GM19468 (cell line): ENCODE measurements at regions not wholly inside any gene's neighbourhood (a gene's known extent, or its start where the extent isn't known, plus 50 kb on each side); places are given as distances from the start of the nearest gene placed in this dataset.
"Not testable (repeated sequence)": the region's sequence is repeated elsewhere in the genome, so short reads cannot be mapped to it uniquely, and the experiment has no call there.

ENCODE experiments used
- ATAC-seq: cut with Tn5 transposase; IDR thresholded peaks from one replicate; pipeline ENCODE4 v1.9.1; 2021; ENCODE audit warnings: mild to moderate bottlenecking, moderate library complexity, moderate number of reproducible peaks; ENCODE audit not compliant: unreplicated experiment; ENCODE audit errors: extremely low read depth

DNA sequence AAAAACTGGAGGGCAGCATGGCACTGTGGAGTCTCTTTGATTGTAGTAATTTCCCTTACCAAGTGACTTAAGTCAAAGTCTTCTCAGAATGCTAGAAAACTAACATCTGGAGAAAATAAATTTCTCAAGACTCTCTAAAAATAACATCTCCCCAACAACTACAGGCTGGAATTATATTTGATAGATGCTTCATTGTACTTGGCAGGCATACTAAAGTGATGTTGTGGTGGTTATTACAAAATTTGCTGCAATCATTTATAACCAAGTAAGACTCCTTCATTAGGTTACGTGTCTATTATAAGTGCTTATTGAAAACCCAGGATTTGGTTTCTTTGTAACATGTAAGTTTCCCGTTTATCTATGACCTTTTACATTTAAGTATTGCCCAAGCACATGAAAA lies 132.9 kb upstream of the NRIP1 start:
- ATAC-seq, result no peak

DNA sequence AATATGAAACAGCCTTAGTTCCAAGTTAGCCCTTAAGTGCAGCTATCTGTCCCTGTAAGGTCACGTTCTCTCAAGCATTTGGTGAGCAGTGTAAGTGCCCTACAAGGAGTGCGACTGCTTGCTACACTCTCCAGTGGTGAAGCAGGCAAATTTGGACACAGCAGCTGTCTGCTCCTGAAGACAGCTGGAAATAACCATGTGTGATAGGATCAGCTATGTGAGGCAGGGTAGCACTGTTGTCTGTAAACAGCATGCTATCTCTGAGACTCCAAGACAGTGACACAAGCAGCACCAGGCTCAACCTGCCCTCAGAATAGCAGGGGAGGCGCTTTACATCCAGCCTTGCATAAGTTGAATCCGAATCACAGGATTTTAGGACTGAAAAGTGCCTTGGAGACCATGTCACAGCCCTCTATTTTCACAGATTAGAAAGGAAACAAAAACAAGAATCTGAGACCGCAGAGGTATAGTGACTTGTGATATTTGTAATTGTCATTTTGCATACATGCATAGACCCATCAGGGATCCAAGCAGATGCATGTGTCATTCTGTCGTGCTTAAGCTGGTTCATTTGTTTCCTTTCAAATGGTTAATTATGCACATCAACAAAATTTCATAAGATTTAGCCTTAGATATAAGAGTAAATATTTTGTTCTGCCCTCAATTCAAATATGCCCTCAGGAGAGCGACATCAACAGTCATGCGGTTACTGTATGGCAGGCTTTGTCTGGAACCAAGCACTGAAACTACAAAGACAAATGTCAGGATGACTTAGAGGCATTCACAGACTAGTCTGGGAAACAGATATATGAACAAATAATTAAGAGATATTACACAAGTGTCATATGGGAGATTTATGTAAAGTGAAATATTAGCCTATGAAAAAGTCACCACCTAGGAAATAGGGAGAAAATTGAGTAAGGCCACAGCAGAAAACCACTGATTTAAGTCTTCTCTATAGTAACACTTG lies 134.9 kb upstream of the NRIP1 start:
- no peak for ATAC-seq

DNA sequence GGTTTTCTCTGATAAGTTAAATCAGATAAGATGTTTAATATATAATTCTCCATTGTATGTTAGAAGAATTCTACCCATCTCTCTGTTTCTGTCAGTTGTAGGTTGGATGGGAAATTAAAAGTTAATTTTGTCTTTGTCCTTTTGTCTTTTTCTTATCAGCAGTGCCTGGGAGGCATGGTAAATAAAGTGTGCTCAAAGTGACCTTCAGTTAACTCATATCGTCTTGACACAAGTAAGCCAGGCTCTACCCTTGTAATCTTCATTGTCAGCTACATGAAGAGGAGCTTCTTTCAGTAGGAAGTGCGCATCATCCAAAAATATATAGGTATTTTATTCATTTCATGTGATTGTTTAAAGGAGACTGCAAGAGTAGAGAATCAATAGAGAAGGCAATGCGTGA lies 138.9 kb upstream of the NRIP1 start:
- no peak for ATAC-seq

DNA sequence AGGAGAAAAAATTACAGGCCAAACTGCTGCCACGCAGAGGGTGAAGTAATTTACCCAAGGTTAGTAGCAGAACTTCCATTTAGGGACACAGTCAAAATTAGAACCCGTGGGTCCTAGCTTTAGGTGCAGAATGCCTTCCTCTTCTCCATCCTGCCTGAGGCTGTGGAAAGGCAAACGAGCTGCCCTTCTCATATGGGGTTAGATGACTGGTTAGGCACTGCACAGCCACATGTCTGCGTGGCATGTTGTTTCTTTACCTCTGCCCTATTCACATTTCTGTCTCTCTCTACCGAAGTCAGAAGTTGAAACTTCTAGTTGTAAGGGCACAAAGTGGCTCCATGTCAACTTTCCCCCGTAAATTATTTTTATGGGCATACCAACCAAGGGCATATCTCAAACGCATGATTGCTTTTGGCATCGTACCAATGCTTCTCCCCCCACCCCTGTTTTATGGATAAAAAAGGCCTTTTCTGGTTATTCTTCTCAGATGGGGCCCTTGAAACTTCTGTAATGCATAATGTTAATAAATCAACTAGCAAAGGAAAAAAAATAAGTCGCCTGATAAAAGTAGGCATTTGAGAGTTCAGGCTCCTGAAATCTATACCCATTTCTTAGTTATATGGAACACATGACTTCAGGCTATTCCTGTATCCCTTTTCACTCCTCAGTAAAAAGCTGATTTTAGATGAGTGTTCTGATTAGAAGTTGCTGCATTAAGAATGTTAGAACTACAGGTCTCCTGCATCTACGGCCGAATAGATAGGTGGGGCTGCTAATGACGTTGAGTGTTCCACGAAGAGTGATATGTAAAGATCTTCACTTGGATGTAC lies 139.6 kb upstream of the NRIP1 start:
- ATAC-seq, result no peak

DNA sequence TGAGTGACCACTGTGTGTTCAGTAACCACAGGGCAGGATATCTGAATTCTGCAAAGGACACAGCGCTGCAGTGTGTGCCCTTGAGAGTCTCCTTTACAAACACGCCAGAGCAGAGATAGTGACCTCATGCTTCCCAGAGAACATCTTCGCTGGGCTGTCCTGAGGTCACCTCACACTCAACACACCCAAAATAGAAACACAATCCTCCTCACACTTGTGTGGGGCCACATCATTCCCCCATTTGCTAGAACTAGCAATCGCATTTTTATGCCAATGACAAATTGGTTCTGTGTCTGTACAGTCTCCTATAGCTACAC lies 140.1 kb upstream of the NRIP1 start:
- no peak for ATAC-seq

DNA sequence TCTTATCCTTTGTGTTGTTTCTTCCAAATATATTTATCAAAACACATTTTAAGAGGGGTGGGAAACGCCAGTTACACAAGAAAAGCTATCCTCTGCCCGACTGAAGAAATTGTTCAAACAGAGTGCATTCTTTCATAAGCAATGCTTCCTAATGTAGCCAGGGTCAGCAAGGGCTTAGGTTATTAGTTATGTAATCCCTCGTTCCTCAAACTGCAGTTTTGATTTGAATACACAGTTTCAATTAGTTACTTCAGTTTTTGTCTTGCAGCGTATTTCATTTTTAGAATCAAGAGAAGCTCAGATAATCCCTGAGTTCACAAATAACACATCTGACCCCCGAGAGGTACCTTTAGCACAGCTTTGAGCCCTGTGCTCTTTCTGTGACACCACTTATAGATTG lies 141.7 kb upstream of the NRIP1 start:
- ATAC-seq, result no peak

GRCh38 chr21:15207231-15207630 lies 142.4 kb upstream of the NRIP1 start:
- no peak for ATAC-seq

DNA sequence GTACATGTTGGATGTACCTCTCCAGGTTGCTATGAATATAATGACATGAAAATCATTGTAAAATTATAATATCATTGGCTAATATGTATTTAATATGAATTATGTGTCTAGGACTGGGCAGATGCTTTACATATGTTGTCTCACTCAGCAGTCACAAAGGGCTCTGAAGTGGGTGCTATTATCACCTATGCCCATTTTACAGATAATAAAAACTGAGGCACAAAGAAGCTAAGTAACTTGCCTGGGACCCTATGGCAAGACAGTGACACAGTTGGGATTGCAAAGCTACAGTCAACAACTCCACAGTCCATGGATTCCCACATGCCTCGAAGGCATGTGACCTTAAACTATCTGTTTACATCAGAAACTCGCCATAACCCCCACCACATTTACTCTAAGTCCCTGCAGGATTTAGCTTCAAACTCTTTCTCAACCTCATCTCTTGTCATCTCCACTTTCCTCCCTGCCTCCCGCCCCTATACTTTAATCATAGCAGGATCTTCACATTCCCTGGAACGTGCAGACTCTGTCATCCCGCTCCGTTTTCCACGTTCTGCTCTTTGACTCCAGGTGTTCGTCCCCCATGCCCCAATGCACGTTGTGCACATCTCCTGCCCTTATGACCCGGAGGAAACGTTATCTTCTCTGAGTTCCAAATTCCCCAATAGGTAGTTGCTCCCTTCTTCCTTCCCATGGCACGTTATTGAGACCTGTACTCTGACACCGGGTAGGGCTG lies 143.0 kb upstream of the NRIP1 start:
- ATAC-seq, result no peak

- no peak for ATAC-seq
Measured at GRCh38 chr21:15208786-15209185, 144.0 kb upstream of the NRIP1 start.

GRCh38 chr21:15209224-15209623 lies 144.4 kb upstream of the NRIP1 start:
- no peak for ATAC-seq

- ATAC-seq, result no peak
Measured at GRCh38 chr21:15210235-15210678, 145.5 kb upstream of the NRIP1 start.

DNA sequence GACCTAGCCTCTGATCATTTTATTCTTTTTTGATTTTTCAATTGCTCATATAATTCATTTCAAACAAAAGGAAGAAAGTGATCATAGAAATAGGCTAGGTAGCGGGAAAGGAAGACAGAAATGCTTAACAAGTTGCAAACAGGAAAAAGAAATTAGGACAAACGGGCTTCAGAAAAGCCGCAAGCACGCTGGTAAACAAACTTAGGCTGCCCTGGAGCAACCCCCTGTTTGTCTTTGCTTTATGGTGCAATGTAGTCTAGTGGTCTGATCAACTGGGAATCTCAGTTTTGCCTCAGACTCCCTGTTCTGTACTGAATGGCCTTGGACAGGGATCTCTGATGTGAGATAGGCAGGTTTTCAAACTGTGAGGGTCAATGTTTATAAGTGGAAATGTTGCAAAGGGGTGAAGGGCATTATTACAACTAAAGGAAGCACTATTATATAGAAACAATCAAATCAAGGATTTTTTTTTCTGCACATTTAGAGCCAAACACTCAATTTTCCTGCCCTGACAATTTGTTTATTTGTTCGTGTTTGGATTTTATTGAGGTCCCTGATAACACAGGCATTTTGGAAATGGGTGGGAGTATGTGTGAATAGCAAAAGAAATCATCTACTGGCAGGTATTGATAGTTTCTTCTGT lies 146.8 kb upstream of the NRIP1 start:
- ATAC-seq, result no peak

DNA sequence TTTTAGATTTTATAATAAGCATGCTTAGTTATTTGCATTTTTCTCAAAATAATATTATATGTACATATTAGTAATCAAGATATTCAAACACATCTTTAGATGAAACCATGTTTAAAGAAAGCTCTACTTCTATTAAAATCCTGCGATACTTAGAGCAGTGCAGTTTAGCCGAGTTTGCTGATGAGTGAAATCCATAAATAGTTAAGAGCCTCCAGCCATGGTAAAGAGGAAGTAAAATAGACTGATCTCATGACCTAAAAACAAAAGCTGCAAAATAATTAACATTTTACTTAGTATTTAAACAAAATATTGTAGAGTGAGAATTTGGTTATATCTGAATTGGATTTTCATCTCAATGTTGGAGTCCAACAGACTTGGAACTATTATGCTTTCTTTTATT lies 147.4 kb upstream of the NRIP1 start:
- no peak for ATAC-seq

- not testable (repeated sequence) for ATAC-seq
Measured at GRCh38 chr21:15218476-15218875, 153.7 kb upstream of the NRIP1 start.

- no peak for ATAC-seq
Measured at GRCh38 chr21:15219039-15219438, 154.2 kb upstream of the NRIP1 start.

DNA sequence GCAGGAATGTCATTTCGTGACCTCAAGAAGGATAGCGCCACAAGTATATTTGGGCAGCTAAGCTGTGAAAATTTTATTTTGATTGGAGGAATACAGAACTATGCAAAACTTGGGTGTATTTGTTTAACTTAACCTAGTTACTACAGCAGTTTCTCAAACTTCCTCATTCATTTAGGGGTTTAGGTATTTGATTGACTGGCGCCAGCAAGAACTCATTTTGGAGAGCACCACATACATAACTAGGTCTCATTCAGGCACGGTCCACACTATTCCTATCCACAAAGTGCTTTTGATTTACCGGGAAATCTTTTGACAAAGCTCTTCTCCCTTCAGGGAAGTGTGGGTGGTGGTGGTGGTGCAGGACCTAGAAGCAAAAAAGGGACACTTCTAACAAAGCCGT lies 155.1 kb upstream of the NRIP1 start:
- no peak for ATAC-seq

DNA sequence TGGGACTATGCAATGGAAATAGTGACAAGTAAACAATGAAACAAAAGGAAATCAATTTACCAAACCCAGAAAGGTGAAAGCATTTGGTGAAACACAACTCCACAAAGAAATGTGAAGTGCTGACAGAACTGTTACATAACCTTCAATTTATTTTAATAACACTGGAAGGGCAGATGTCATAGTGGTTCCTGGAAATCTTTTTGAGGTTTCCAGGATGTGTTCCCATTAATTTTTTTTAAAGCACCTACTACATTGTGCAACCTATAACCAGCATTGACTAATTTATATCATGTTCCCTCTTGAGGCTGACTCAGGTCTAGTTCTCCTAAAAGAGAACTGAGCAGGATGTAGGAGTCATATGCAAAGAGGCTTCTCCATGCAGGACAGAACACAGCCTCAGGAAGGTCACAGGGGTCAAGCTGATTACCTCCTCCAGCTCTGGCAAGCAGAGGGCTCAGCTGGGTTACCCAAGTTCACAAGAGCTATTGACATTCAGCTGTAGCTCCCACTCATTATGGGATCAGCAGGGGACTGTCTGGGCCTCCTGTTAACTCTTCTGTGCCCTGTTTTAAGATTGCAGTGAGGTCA lies 157.1 kb upstream of the NRIP1 start:
- ATAC-seq, result no peak

- ATAC-seq, result no peak
Measured at GRCh38 chr21:15222707-15223106, 157.9 kb upstream of the NRIP1 start.

DNA sequence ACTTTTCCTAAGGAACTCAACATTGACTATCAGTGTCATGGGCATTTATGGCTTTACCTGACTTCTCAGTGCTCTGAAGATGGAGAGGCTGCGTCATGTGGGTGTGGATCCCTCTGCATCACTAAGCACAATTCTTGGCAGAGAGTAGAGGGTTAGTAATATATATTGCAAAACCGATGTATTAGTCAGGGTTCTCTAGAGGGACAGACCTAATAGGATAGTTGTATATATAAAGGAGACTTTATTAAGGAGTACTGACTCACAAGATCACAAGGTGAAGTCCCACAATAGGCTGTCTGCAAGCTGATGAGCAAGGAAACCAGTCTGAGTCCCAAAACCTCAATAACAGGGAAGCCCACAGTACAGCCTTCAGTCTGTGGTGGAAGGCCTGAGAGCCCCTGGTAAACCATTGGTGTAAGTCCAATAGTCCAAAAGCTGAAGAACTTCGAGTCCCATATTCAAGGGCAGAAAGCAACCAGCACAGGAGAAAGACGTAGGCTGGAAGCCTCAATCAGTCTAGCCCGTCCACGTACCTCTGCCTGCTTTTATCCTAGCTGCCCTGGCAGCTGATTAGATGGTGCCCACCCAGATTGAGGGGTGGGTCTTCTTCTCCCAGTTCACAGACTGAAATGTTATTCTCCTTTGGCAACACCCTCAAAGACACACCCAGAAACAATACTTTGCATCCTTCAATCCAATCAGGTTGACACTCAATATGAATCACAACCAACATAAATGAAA lies 159.7 kb upstream of the NRIP1 start:
- ATAC-seq, result no peak
